Skeletal muscle tissue (tissue), 3 donors: ENCODE measurements at regions not wholly inside any gene's neighbourhood (a gene's known extent, or its start where the extent isn't known, plus 50 kb on each side); places are given as distances from the start of the nearest gene placed in this dataset.

Experiments
- H3K27ac ChIP-seq: one replicate; pipeline ENCODE4 v1.7.0; 2013; ENCODE audit warnings: mild to moderate bottlenecking, low read depth, low read length, inconsistent platforms
- H3K27me3 ChIP-seq, 3 donors: one replicate each; pipeline ENCODE4 v1.7.0; 2013; ENCODE audit warnings: low read length in 3 of 3; ENCODE audit not compliant: control insufficient read depth in 3 of 3, insufficient read depth in 3 of 3
- H3K36me3 ChIP-seq, 3 donors: one replicate each; pipeline ENCODE4 v1.7.0; 2013; ENCODE audit warnings: low read length in 3 of 3; ENCODE audit not compliant: control insufficient read depth in 3 of 3, insufficient read depth in 3 of 3
- H3K4me1 ChIP-seq, 3 donors: one replicate each; pipeline ENCODE4 v1.7.0; 2013; ENCODE audit warnings: low read length in 3 of 3, mild to moderate bottlenecking in 3 of 3; ENCODE audit not compliant: control insufficient read depth in 3 of 3, insufficient read depth in 3 of 3
- H3K4me3 ChIP-seq, 3 donors: one replicate each; pipeline ENCODE4 v1.7.0; 2013; ENCODE audit warnings: low read length in 3 of 3
- H3K9ac ChIP-seq, 3 donors: one replicate each; pipeline ENCODE4 v1.7.0; 2013; ENCODE audit warnings: low read length in 3 of 3, mild to moderate bottlenecking in 3 of 3, moderate library complexity in 2 of 3, low read depth in 1 of 3
- H3K9me3 ChIP-seq, 3 donors: one replicate each; pipeline ENCODE4 v1.7.0; 2013; ENCODE audit warnings: low read length in 3 of 3; ENCODE audit not compliant: control insufficient read depth in 3 of 3
- donor health status: Osteomylitis.

GRCh38 chr10:10925667-10926066 lies 92.0 kb upstream of the CELF2 start:
- no peak overlapping the region for H3K4me3 ChIP-seq

GRCh38 chr10:10927608-10928007 lies 90.1 kb upstream of the CELF2 start:
- no peaks in the 10 kb centered on the region for H3K4me1 ChIP-seq
- no peaks in the 10 kb centered on the region for H3K9me3 ChIP-seq
- H3K27me3 ChIP-seq: no peaks in the 10 kb centered on the region
- H3K27ac ChIP-seq: no peak overlapping the region
- H3K4me3 ChIP-seq: no peak overlapping the region
- H3K9ac ChIP-seq: no peak overlapping the region
- no peaks in the 10 kb centered on the region for H3K36me3 ChIP-seq

More at GRCh38 chr10:10925667-10926066, 92.0 kb upstream of the CELF2 start:
- Histone ChIP-seq H3K4me1 (no peaks in the 10 kb centered on the region), H3K27me3 (no peaks in the 10 kb centered on the region), H3K9ac (no peak overlapping the region), H3K27ac (no peak overlapping the region), H3K9me3 (no peaks in the 10 kb centered on the region), H3K36me3 (no peaks in the 10 kb centered on the region)

GRCh38 chr10:10930979-10931743 lies 86.5 kb upstream of the CELF2 start:
- H3K27ac ChIP-seq: no peak overlapping the region
- H3K4me3 ChIP-seq: no peak overlapping the region
- no peaks in the 10 kb centered on the region for H3K9me3 ChIP-seq

GRCh38 chr10:10935032-10935431 lies 82.6 kb upstream of the CELF2 start:
- Histone ChIP-seq H3K27ac (no peak overlapping the region), H3K9me3 (no peaks in the 10 kb centered on the region), H3K4me3 (no peak overlapping the region), H3K36me3 (no peaks in the 10 kb centered on the region), H3K4me1 (peaks cover 0 to 4% (median 0%) of the 10 kb centered on the region in 3 donors), H3K9ac (no peak overlapping the region), H3K27me3 (no peaks in the 10 kb centered on the region)

More at GRCh38 chr10:10930979-10931743, 86.5 kb upstream of the CELF2 start:
- Histone ChIP-seq H3K4me1 (peaks cover 0 to 4% (median 0%) of the 10 kb centered on the region in 3 donors), H3K27me3 (no peaks in the 10 kb centered on the region), H3K36me3 (no peaks in the 10 kb centered on the region), H3K9ac (no peak overlapping the region)

- Histone ChIP-seq H3K27me3 (no peaks in the 10 kb centered on the region), H3K4me3 (no peak overlapping the region), H3K36me3 (no peaks in the 10 kb centered on the region), H3K9me3 (peaks cover 0 to 3% (median 0%) of the 10 kb centered on the region in 3 donors), H3K9ac (no peak overlapping the region), H3K27ac (no peak overlapping the region), H3K4me1 (peaks cover 0 to 4% (median 2%) of the 10 kb centered on the region in 3 donors)
These were observed 79.0 kb upstream of the CELF2 start for GRCh38 chr10:10938676-10939075.

- Histone ChIP-seq H3K4me1 (peaks cover 0 to 2% (median 0%) of the 10 kb centered on the region in 3 donors), H3K36me3 (no peaks in the 10 kb centered on the region), H3K4me3 (no peak overlapping the region), H3K9ac (no peak overlapping the region), H3K27ac (no peak overlapping the region), H3K9me3 (peaks cover 0 to 5% (median 0%) of the 10 kb centered on the region in 3 donors), H3K27me3 (no peaks in the 10 kb centered on the region)
These were observed 76.4 kb upstream of the CELF2 start for GRCh38 chr10:10941127-10941730.

GRCh38 chr10:10942441-10942840 lies 75.2 kb upstream of the CELF2 start:
- Histone ChIP-seq H3K4me1 (peaks cover 0 to 8% (median 0%) of the 10 kb centered on the region in 3 donors), H3K9me3 (peaks cover 0 to 5% (median 0%) of the 10 kb centered on the region in 3 donors), H3K4me3 (no peak overlapping the region), H3K36me3 (no peaks in the 10 kb centered on the region), H3K27ac (no peak overlapping the region), H3K27me3 (no peaks in the 10 kb centered on the region), H3K9ac (no peak overlapping the region)

- Histone ChIP-seq H3K9ac (no peak overlapping the region), H3K36me3 (no peaks in the 10 kb centered on the region), H3K4me1 (peaks cover 0 to 7% (median 0%) of the 10 kb centered on the region in 3 donors), H3K9me3 (peaks cover 0 to 5% (median 0%) of the 10 kb centered on the region in 3 donors), H3K4me3 (no peak overlapping the region), H3K27ac (no peak overlapping the region), H3K27me3 (peaks cover 0 to 3% (median 0%) of the 10 kb centered on the region in 3 donors)
These were observed 71.6 kb upstream of the CELF2 start for GRCh38 chr10:10946081-10946480.

GRCh38 chr10:10946801-10947200 lies 70.9 kb upstream of the CELF2 start:
- Histone ChIP-seq H3K4me3 (no peak overlapping the region), H3K27me3 (peaks cover 0 to 3% (median 0%) of the 10 kb centered on the region in 3 donors), H3K4me1 (peaks cover 0 to 6% (median 0%) of the 10 kb centered on the region in 3 donors), H3K9ac (no peak overlapping the region), H3K9me3 (peaks cover 0 to 5% (median 0%) of the 10 kb centered on the region in 3 donors), H3K36me3 (no peaks in the 10 kb centered on the region), H3K27ac (no peak overlapping the region)

- Histone ChIP-seq H3K4me1 (peaks cover 0 to 6% (median 0%) of the 10 kb centered on the region in 3 donors), H3K27me3 (peaks cover 0 to 3% (median 0%) of the 10 kb centered on the region in 3 donors), H3K27ac (no peak overlapping the region), H3K9me3 (no peaks in the 10 kb centered on the region), H3K9ac (no peak overlapping the region), H3K36me3 (no peaks in the 10 kb centered on the region), H3K4me3 (no peak overlapping the region)
These were observed 66.0 kb upstream of the CELF2 start for GRCh38 chr10:10951675-10952074.
